ENCODE measurements at regions not wholly inside any gene's neighbourhood (a gene's known extent, or its start where the extent isn't known, plus 50 kb on each side); places are given as distances from the start of the nearest gene placed in this dataset.

- intact Hi-C loops (cut with DNase I) = no loop called here
- H3K9me3 ChIP-seq = no peaks in the 10 kb centered on the region
- H3K4me1 ChIP-seq = no peaks in the 10 kb centered on the region
- DNase-seq = no peak
- TF ChIP-seq, protein P1, sequence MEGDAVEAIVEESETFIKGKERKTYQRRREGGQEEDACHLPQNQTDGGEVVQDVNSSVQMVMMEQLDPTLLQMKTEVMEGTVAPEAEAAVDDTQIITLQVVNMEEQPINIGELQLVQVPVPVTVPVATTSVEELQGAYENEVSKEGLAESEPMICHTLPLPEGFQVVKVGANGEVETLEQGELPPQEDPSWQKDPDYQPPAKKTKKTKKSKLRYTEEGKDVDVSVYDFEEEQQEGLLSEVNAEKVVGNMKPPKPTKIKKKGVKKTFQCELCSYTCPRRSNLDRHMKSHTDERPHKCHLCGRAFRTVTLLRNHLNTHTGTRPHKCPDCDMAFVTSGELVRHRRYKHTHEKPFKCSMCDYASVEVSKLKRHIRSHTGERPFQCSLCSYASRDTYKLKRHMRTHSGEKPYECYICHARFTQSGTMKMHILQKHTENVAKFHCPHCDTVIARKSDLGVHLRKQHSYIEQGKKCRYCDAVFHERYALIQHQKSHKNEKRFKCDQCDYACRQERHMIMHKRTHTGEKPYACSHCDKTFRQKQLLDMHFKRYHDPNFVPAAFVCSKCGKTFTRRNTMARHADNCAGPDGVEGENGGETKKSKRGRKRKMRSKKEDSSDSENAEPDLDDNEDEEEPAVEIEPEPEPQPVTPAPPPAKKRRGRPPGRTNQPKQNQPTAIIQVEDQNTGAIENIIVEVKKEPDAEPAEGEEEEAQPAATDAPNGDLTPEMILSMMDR (IDR thresholded peaks at IDR 0.05) = no peak
- H3K4me3 ChIP-seq = no peak overlapping the region
- no peaks in the 10 kb centered on the region for H3K27me3 ChIP-seq
- no peaks in the 10 kb centered on the region for H3K36me3 ChIP-seq
- no peak for ATAC-seq
- no peak overlapping the region for H3K27ac ChIP-seq
Measured at GRCh38 chr6:109897025-109897424, 81.1 kb upstream of the GPR6 start.

GRCh38 chr6:109897561-109898080, 80.5 kb upstream of the GPR6 start:
- Histone ChIP-seq H3K4me1 (no peaks in the 10 kb centered on the region), H3K36me3 (no peaks in the 10 kb centered on the region), H3K27me3 (no peaks in the 10 kb centered on the region), H3K27ac (no peak overlapping the region), H3K9me3 (no peaks in the 10 kb centered on the region), H3K4me3 (no peak overlapping the region)
- ATAC-seq (no peak), DNase-seq (no peak)
- intact Hi-C loops (cut with DNase I) = no loop called here
- TF ChIP-seq, protein P1 (IDR thresholded peaks at IDR 0.05) = no peak

- intact Hi-C loops (cut with DNase I) = no loop called here
- TF ChIP-seq, protein P1 (IDR thresholded peaks at IDR 0.05) = no peak
- Histone ChIP-seq H3K4me1 (no peaks in the 10 kb centered on the region), H3K27me3 (no peaks in the 10 kb centered on the region), H3K27ac (no peak overlapping the region), H3K4me3 (no peak overlapping the region), H3K9me3 (no peaks in the 10 kb centered on the region), H3K36me3 (no peaks in the 10 kb centered on the region)
- DNase-seq (no peak), ATAC-seq (no peak)
Measured at GRCh38 chr6:109901976-109902375, 76.1 kb upstream of the GPR6 start.

GRCh38 chr6:109902870-109903269, 75.2 kb upstream of the GPR6 start:
- no peak for ATAC-seq
- H3K4me1 ChIP-seq = no peaks in the 10 kb centered on the region
- H3K4me3 ChIP-seq = no peak overlapping the region
- no peak for DNase-seq
- no peak overlapping the region for H3K27ac ChIP-seq
- no peaks in the 10 kb centered on the region for H3K27me3 ChIP-seq
- H3K36me3 ChIP-seq = no peaks in the 10 kb centered on the region
- H3K9me3 ChIP-seq = no peaks in the 10 kb centered on the region
- intact Hi-C loops (cut with DNase I) = no loop called here
- TF ChIP-seq, protein P1 (IDR thresholded peaks at IDR 0.05) = no peak

GRCh38 chr6:109910571-109910970, 67.5 kb upstream of the GPR6 start:
- intact Hi-C loops (cut with DNase I) = no loop called here
- H3K4me3 ChIP-seq = no peak overlapping the region
- TF ChIP-seq, protein P1 (IDR thresholded peaks at IDR 0.05) = no peak
- no peak overlapping the region for H3K27ac ChIP-seq
- H3K36me3 ChIP-seq = no peaks in the 10 kb centered on the region
- no peak for ATAC-seq
- no peak for DNase-seq
- no peaks in the 10 kb centered on the region for H3K4me1 ChIP-seq
- H3K9me3 ChIP-seq = no peaks in the 10 kb centered on the region
- no peaks in the 10 kb centered on the region for H3K27me3 ChIP-seq

DNA sequence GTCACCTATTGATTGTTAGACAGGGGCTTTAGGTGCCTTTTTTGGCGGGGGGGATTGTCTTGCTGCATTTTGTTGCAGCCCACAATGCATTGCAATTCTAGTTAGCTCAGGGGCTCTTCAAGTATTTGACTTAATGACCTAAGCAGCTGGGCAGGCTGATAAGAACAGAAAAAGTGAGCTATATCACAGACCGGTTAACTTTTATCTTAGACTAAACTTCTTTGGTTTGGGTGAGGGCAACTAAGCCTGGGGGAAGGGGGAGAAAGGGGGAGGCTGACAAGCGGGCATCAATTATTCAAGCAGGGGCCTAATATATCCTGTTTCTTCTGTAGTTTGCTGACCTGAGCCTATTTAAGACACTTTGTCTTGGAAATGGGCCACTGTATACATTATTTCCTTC, 66.0 kb upstream of the GPR6 start:
- DNase-seq = no peak
- TF ChIP-seq, protein P1 (IDR thresholded peaks at IDR 0.05) = no peak
- Histone ChIP-seq H3K4me1 (no peaks in the 10 kb centered on the region), H3K27me3 (no peaks in the 10 kb centered on the region), H3K4me3 (no peak overlapping the region), H3K27ac (no peak overlapping the region), H3K9me3 (no peaks in the 10 kb centered on the region), H3K36me3 (no peaks in the 10 kb centered on the region)
- ATAC-seq = no peak
- intact Hi-C loops (cut with DNase I) = no loop called here

Data from upper lobe of right lung (tissue), 1 donor.